ENCODE measurements at regions not wholly inside any gene's neighbourhood (a gene's known extent, or its start where the extent isn't known, plus 50 kb on each side); places are given as distances from the start of the nearest gene placed in this dataset.

DNA sequence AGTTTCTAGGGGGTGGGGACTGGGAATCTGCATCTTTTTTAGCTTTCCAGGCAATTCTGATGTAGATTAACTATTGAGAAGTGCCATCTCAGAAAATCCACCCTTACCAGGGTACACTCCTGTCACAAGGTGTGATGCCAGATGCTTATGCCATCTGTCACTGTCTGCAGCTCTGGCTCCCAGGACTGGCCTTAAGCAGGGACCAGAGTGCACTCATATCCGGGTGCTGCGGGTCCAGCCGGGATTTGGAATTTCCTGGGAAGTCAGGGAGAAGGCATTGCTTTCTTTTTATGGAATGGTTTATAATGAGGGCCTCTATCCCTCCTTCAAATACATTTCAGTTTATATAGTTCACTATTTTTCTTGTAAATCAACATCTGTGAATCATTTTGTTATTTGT is 92.6 kb downstream of the TMEM174 start:
- H3K4me1 ChIP-seq (ENCODE audit: control insufficient read depth in 1 of 2, insufficient read depth in 2 of 2, low read depth in 1 of 2, low read length in 1 of 2) = peaks cover 2 to 4% of the 10 kb centered on the region in 2 experiments; a peak in 2 of 4 replicates
- POLR2A ChIA-PET = no interaction called here

DNA sequence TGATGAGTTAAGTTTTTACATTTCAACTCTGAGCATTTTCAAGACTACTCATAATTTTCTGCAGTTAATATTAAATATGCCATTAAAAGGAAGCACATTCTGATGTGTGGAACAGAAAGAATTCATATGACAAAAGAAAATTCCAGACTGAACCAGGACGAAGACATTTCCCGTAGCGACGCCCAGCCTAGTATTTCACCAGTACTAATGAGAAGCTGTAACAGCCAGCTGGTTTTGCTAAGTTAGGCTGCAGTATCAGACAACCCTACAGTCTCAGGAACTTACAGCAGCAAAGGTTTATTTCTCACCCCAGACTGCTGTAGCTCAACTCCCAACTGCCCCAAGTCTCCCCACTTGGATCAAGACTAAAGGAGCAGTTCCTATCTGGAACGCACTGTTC is 91.6 kb downstream of the TMEM174 start:
- H3K27ac ChIP-seq (ENCODE audit: low read depth in 2 of 2, low read length in 1 of 2) = no peak overlapping the region
- no peak overlapping the region for H3K4me2 ChIP-seq
- 91% methylated on average over 5 of the region's 5 CpGs for WGBS (ENCODE audit: low lambda C conversion rate)
- H4K20me1 ChIP-seq (ENCODE audit: insufficient read depth) = no peaks in the 10 kb centered on the region
- no peak overlapping the region for H3K4me3 ChIP-seq (ENCODE audit: low read depth in 2 of 2, low read length in 1 of 2)
- no peaks in the 10 kb centered on the region for H3K79me2 ChIP-seq (ENCODE audit: insufficient read depth)
- no peak for DNase-seq
- ChIA-PET POLR2A (no interaction called here), CTCF (interaction anchor here (0.9 to 1.7 kb wide), 2 partner anchors 15 to 49 kb away, joined by 3 to 9 read pairs; no protein-coding TSS in a partner anchor)
- no peak overlapping the region for H3K9ac ChIP-seq
- H3K9me3 ChIP-seq = no peaks in the 10 kb centered on the region
- no peaks in the 10 kb centered on the region for H3K9me2 ChIP-seq
- no peak for TF ChIP-seq NFIC (IDR thresholded peaks at IDR 0.05; ENCODE audit: borderline replicate concordance)
- TF ChIP-seq, protein P1, sequence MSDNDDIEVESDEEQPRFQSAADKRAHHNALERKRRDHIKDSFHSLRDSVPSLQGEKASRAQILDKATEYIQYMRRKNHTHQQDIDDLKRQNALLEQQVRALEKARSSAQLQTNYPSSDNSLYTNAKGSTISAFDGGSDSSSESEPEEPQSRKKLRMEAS (IDR thresholded peaks at IDR 0.05; ENCODE audit: low read depth) = no peak
- H2AFZ ChIP-seq (ENCODE audit: low read depth) = no peak overlapping the region
- peaks cover 2 to 4% of the 10 kb centered on the region in 2 experiments; a peak in 2 of 4 replicates for H3K4me1 ChIP-seq (ENCODE audit: control insufficient read depth in 1 of 2, insufficient read depth in 2 of 2, low read depth in 1 of 2, low read length in 1 of 2)
- H3F3A ChIP-seq (replicated peaks; ENCODE audit: insufficient read depth) = no peaks in the 10 kb centered on the region
- H3K36me3 ChIP-seq (replicated peaks in 1 of 2; ENCODE audit: control insufficient read depth in 1 of 2, insufficient read depth in 2 of 2, low read length in 1 of 2) = no peaks in the 10 kb centered on the region
- H3K27me3 ChIP-seq (ENCODE audit: insufficient read depth) = no peaks in the 10 kb centered on the region

More for the DNA sequence above, 92.6 kb downstream of the TMEM174 start:
- Histone ChIP-seq H3K79me2 (ENCODE audit: insufficient read depth) (no peaks in the 10 kb centered on the region), H2AFZ (ENCODE audit: low read depth) (no peak overlapping the region), H3K4me2 (no peak overlapping the region), H3K9me2 (no peaks in the 10 kb centered on the region), H3K36me3 (replicated peaks in 1 of 2; ENCODE audit: control insufficient read depth in 1 of 2, insufficient read depth in 2 of 2, low read length in 1 of 2) (no peaks in the 10 kb centered on the region), H3K27ac (ENCODE audit: low read depth in 2 of 2, low read length in 1 of 2) (no peak overlapping the region; a peak in 1 of 4 replicates), H3K4me3 (ENCODE audit: low read depth in 2 of 2, low read length in 1 of 2) (no peak overlapping the region), H4K20me1 (ENCODE audit: insufficient read depth) (no peaks in the 10 kb centered on the region), H3K9ac (no peak overlapping the region), H3K27me3 (ENCODE audit: insufficient read depth) (no peaks in the 10 kb centered on the region), H3K9me3 (no peaks in the 10 kb centered on the region), H3F3A (replicated peaks; ENCODE audit: insufficient read depth) (no peaks in the 10 kb centered on the region)
- TF ChIP-seq RFX5 (IDR thresholded peaks at IDR 0.05; ENCODE audit: low read length) (no peak), GABPA (IDR thresholded peaks at IDR 0.05; ENCODE audit: low read depth) (no peak), NFIC (IDR thresholded peaks at IDR 0.05; ENCODE audit: borderline replicate concordance) (no peak), CHD2 (IDR thresholded peaks at IDR 0.05; ENCODE audit: low read length, partially characterized antibody) (no peak), EP300 (IDR thresholded peaks at IDR 0.05; ENCODE audit: borderline replicate concordance in 1 of 2, low read depth in 1 of 2, low read length in 1 of 2) (no peak)
- TF ChIP-seq, protein P2, sequence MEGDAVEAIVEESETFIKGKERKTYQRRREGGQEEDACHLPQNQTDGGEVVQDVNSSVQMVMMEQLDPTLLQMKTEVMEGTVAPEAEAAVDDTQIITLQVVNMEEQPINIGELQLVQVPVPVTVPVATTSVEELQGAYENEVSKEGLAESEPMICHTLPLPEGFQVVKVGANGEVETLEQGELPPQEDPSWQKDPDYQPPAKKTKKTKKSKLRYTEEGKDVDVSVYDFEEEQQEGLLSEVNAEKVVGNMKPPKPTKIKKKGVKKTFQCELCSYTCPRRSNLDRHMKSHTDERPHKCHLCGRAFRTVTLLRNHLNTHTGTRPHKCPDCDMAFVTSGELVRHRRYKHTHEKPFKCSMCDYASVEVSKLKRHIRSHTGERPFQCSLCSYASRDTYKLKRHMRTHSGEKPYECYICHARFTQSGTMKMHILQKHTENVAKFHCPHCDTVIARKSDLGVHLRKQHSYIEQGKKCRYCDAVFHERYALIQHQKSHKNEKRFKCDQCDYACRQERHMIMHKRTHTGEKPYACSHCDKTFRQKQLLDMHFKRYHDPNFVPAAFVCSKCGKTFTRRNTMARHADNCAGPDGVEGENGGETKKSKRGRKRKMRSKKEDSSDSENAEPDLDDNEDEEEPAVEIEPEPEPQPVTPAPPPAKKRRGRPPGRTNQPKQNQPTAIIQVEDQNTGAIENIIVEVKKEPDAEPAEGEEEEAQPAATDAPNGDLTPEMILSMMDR (IDR thresholded peaks at IDR 0.05) = no peak
- WGBS (ENCODE audit: low lambda C conversion rate) = 88% methylated on average over 3 of the region's 3 CpGs
- no peak for DNase-seq
- CTCF ChIA-PET = no interaction called here

DNA sequence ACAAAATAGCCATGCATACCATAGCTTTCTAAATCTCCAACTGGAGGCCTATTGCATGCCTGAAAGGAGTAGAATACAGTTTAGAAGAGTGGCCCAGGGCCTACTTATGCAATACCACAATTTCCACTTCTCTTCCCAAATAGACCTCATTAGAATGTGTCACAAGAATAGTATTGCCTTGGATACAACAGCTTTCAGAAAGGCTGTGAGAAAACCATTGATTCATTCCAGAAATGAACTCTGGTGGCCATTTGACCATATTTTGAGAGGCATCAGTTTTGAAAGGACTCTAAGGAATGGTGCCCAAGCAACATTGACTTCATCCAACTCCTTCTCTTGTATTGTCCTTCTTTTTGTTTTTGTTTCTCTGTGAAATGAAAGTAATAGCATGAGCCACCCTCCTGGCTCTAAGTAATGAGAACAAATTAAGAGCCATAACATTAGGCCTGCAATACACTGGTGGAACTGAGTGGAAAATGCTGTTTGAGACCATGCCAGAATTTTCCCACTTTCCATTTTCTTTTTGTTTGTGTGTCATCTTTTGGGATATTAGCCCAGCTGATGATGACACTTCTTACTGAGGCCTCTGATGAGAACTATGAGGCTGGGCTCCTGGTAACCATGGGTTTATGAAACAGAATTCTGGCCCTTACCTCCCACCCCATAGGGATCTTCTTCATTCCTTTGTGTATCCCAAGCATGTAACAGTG is 90.2 kb downstream of the TMEM174 start:
- Histone ChIP-seq H3K4me1 (ENCODE audit: control insufficient read depth in 1 of 2, insufficient read depth in 2 of 2, low read depth in 1 of 2, low read length in 1 of 2) (peaks cover 2 to 4% of the 10 kb centered on the region in 2 experiments; a peak in 2 of 4 replicates), H3K9me2 (no peaks in the 10 kb centered on the region), H3K4me2 (no peak overlapping the region), H3F3A (replicated peaks; ENCODE audit: insufficient read depth) (no peaks in the 10 kb centered on the region), H3K9me3 (no peaks in the 10 kb centered on the region), H3K36me3 (replicated peaks in 1 of 2; ENCODE audit: control insufficient read depth in 1 of 2, insufficient read depth in 2 of 2, low read length in 1 of 2) (no peaks in the 10 kb centered on the region), H4K20me1 (ENCODE audit: insufficient read depth) (no peaks in the 10 kb centered on the region), H2AFZ (ENCODE audit: low read depth) (no peak overlapping the region), H3K9ac (no peak overlapping the region), H3K4me3 (ENCODE audit: low read depth in 2 of 2, low read length in 1 of 2) (no peak overlapping the region), H3K27ac (ENCODE audit: low read depth in 2 of 2, low read length in 1 of 2) (no peak overlapping the region), H3K79me2 (ENCODE audit: insufficient read depth) (no peaks in the 10 kb centered on the region), H3K27me3 (ENCODE audit: insufficient read depth) (no peaks in the 10 kb centered on the region)
- POLR2A ChIA-PET = no interaction called here
- no peak for DNase-seq
- CTCF ChIA-PET = interaction anchor here (0.6 to 1.7 kb wide), 3 partner anchors 47 to 1676 kb away, joined by 3 to 9 read pairs (median 3); no protein-coding TSS in a partner anchor
- TF ChIP-seq, protein P2 (IDR thresholded peaks at IDR 0.05) = no peak
- TF ChIP-seq FOSL2 (IDR thresholded peaks at IDR 0.05; ENCODE audit: borderline replicate concordance, low read depth) = no peak
- TF ChIP-seq TCF12 (IDR thresholded peaks at IDR 0.05) = no peak
- TF ChIP-seq NFIC (IDR thresholded peaks at IDR 0.05; ENCODE audit: borderline replicate concordance) = no peak
- TF ChIP-seq, protein P3, sequence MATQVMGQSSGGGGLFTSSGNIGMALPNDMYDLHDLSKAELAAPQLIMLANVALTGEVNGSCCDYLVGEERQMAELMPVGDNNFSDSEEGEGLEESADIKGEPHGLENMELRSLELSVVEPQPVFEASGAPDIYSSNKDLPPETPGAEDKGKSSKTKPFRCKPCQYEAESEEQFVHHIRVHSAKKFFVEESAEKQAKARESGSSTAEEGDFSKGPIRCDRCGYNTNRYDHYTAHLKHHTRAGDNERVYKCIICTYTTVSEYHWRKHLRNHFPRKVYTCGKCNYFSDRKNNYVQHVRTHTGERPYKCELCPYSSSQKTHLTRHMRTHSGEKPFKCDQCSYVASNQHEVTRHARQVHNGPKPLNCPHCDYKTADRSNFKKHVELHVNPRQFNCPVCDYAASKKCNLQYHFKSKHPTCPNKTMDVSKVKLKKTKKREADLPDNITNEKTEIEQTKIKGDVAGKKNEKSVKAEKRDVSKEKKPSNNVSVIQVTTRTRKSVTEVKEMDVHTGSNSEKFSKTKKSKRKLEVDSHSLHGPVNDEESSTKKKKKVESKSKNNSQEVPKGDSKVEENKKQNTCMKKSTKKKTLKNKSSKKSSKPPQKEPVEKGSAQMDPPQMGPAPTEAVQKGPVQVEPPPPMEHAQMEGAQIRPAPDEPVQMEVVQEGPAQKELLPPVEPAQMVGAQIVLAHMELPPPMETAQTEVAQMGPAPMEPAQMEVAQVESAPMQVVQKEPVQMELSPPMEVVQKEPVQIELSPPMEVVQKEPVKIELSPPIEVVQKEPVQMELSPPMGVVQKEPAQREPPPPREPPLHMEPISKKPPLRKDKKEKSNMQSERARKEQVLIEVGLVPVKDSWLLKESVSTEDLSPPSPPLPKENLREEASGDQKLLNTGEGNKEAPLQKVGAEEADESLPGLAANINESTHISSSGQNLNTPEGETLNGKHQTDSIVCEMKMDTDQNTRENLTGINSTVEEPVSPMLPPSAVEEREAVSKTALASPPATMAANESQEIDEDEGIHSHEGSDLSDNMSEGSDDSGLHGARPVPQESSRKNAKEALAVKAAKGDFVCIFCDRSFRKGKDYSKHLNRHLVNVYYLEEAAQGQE (IDR thresholded peaks at IDR 0.05; ENCODE audit: low read depth, low read length) = no peak
- TF ChIP-seq CHD2 (IDR thresholded peaks at IDR 0.05; ENCODE audit: low read length, partially characterized antibody) = no peak
- no peak for TF ChIP-seq RFX5 (IDR thresholded peaks at IDR 0.05; ENCODE audit: low read length)
- no peak for TF ChIP-seq NRF1 (IDR thresholded peaks at IDR 0.05; ENCODE audit: low read depth, low read length)
- no peak for TF ChIP-seq RXRA (IDR thresholded peaks at IDR 0.05; ENCODE audit: borderline replicate concordance, low read depth)
